ENCODE measurements at regions not wholly inside any gene's neighbourhood (a gene's known extent, or its start where the extent isn't known, plus 50 kb on each side); places are given as distances from the start of the nearest gene placed in this dataset.

GRCh38 chr2:128372621-128373341 lies 54.1 kb upstream of the HS6ST1 start:
- no peaks in the 10 kb centered on the region for H3K27me3 ChIP-seq (replicated peaks in 2 of 5; ENCODE audit: control insufficient read depth in 4 of 5, insufficient read depth in 5 of 5, low read length in 4 of 5)
- H3K4me1 ChIP-seq (ENCODE audit: control extremely low read depth in 1 of 4, control insufficient read depth in 4 of 4, insufficient read depth in 4 of 4, low read length in 3 of 4) = peaks cover 0 to 19% (median 17%) of the 10 kb centered on the region in 4 experiments
- ChIA-PET CTCF (interaction anchor here (1.2 kb wide), 1 partner anchor 50 kb away, joined by 3 read pairs; no protein-coding TSS in a partner anchor), POLR2A (no interaction called here)
- no peaks in the 10 kb centered on the region for H3K9me3 ChIP-seq (ENCODE audit: control extremely low read depth in 1 of 5, control insufficient read depth in 4 of 5, insufficient read depth in 2 of 5, low read depth in 1 of 5, low read length in 4 of 5)
- no peaks in the 10 kb centered on the region for H3K36me3 ChIP-seq (ENCODE audit: control insufficient read depth in 4 of 4, insufficient read depth in 4 of 4, low read length in 3 of 4)
- H3K27ac ChIP-seq (ENCODE audit: insufficient read depth in 1 of 2, low read depth in 1 of 2, low read length in 2 of 2, poor library complexity in 1 of 2, severe bottlenecking in 2 of 2) = no peak overlapping the region
- DNase-seq = peak in 2 of 3 donors; percentile 46 to 50
- 78% methylated on average over 18 of the region's 24 CpGs for WGBS (ENCODE audit: insufficient coverage)
- no peak overlapping the region for H3K4me3 ChIP-seq (ENCODE audit: control insufficient read depth in 1 of 7, extremely low read depth in 1 of 7, insufficient read depth in 4 of 7, low read depth in 2 of 7, low read length in 6 of 7)

- no peak overlapping the region for H3K4me3 ChIP-seq (ENCODE audit: control insufficient read depth in 1 of 7, extremely low read depth in 1 of 7, insufficient read depth in 4 of 7, low read depth in 2 of 7, low read length in 6 of 7)
- ChIA-PET POLR2A (no interaction called here), CTCF (no interaction called here)
- DNase-seq = no peak
- H3K9me3 ChIP-seq (ENCODE audit: control extremely low read depth in 1 of 5, control insufficient read depth in 4 of 5, insufficient read depth in 2 of 5, low read depth in 1 of 5, low read length in 4 of 5) = no peaks in the 10 kb centered on the region
- H3K4me1 ChIP-seq (ENCODE audit: control extremely low read depth in 1 of 4, control insufficient read depth in 4 of 4, insufficient read depth in 4 of 4, low read length in 3 of 4) = peaks cover 0 to 20% (median 18%) of the 10 kb centered on the region in 4 experiments
- no peaks in the 10 kb centered on the region for H3K27me3 ChIP-seq (replicated peaks in 2 of 5; ENCODE audit: control insufficient read depth in 4 of 5, insufficient read depth in 5 of 5, low read length in 4 of 5)
- no peaks in the 10 kb centered on the region for H3K36me3 ChIP-seq (ENCODE audit: control insufficient read depth in 4 of 4, insufficient read depth in 4 of 4, low read length in 3 of 4)
- H3K27ac ChIP-seq (ENCODE audit: insufficient read depth in 1 of 2, low read depth in 1 of 2, low read length in 2 of 2, poor library complexity in 1 of 2, severe bottlenecking in 2 of 2) = no peak overlapping the region
- 100% methylated on average over 6 of the region's 10 CpGs for WGBS (ENCODE audit: insufficient coverage)
Measured at GRCh38 chr2:128373451-128374000, 54.9 kb upstream of the HS6ST1 start.

- Histone ChIP-seq H3K4me3 (ENCODE audit: control insufficient read depth in 1 of 7, extremely low read depth in 1 of 7, insufficient read depth in 4 of 7, low read depth in 2 of 7, low read length in 6 of 7) (no peak overlapping the region), H3K9me3 (ENCODE audit: control extremely low read depth in 1 of 5, control insufficient read depth in 4 of 5, insufficient read depth in 2 of 5, low read depth in 1 of 5, low read length in 4 of 5) (no peaks in the 10 kb centered on the region), H3K27ac (ENCODE audit: insufficient read depth in 1 of 2, low read depth in 1 of 2, low read length in 2 of 2, poor library complexity in 1 of 2, severe bottlenecking in 2 of 2) (no peak overlapping the region), H3K27me3 (replicated peaks in 2 of 5; ENCODE audit: control insufficient read depth in 4 of 5, insufficient read depth in 5 of 5, low read length in 4 of 5) (no peaks in the 10 kb centered on the region), H3K36me3 (ENCODE audit: control insufficient read depth in 4 of 4, insufficient read depth in 4 of 4, low read length in 3 of 4) (no peaks in the 10 kb centered on the region), H3K4me1 (ENCODE audit: control extremely low read depth in 1 of 4, control insufficient read depth in 4 of 4, insufficient read depth in 4 of 4, low read length in 3 of 4) (peaks cover 0 to 20% (median 18%) of the 10 kb centered on the region in 4 experiments)
- no peak for DNase-seq
- POLR2A ChIA-PET = no interaction called here
- 92% methylated on average over 10 of the region's 15 CpGs for WGBS (ENCODE audit: insufficient coverage)
- CTCF ChIA-PET = no interaction called here
Measured at GRCh38 chr2:128374001-128374710, 55.5 kb upstream of the HS6ST1 start.

GRCh38 chr2:128374711-128375413 lies 56.2 kb upstream of the HS6ST1 start:
- no peak overlapping the region for H3K27ac ChIP-seq (ENCODE audit: insufficient read depth in 1 of 2, low read depth in 1 of 2, low read length in 2 of 2, poor library complexity in 1 of 2, severe bottlenecking in 2 of 2)
- no peaks in the 10 kb centered on the region for H3K9me3 ChIP-seq (ENCODE audit: control extremely low read depth in 1 of 5, control insufficient read depth in 4 of 5, insufficient read depth in 2 of 5, low read depth in 1 of 5, low read length in 4 of 5)
- H3K4me1 ChIP-seq (ENCODE audit: control extremely low read depth in 1 of 4, control insufficient read depth in 4 of 4, insufficient read depth in 4 of 4, low read length in 3 of 4) = peaks cover 0 to 20% (median 18%) of the 10 kb centered on the region in 4 experiments
- no peak overlapping the region for H3K4me3 ChIP-seq (ENCODE audit: control insufficient read depth in 1 of 7, extremely low read depth in 1 of 7, insufficient read depth in 4 of 7, low read depth in 2 of 7, low read length in 6 of 7)
- ChIA-PET CTCF (no interaction called here), POLR2A (interaction anchor here (1.2 kb wide), 1 partner anchor 40 kb away, joined by 3 read pairs; no protein-coding TSS in a partner anchor)
- DNase-seq = no peak
- WGBS (ENCODE audit: insufficient coverage) = 86% methylated on average over 9 of the region's 19 CpGs
- no peaks in the 10 kb centered on the region for H3K27me3 ChIP-seq (replicated peaks in 2 of 5; ENCODE audit: control insufficient read depth in 4 of 5, insufficient read depth in 5 of 5, low read length in 4 of 5)
- H3K36me3 ChIP-seq (ENCODE audit: control insufficient read depth in 4 of 4, insufficient read depth in 4 of 4, low read length in 3 of 4) = no peaks in the 10 kb centered on the region

GRCh38 chr2:128375454-128375853 lies 56.8 kb upstream of the HS6ST1 start:
- H3K27ac ChIP-seq (ENCODE audit: insufficient read depth in 1 of 2, low read depth in 1 of 2, low read length in 2 of 2, poor library complexity in 1 of 2, severe bottlenecking in 2 of 2) = no peak overlapping the region
- no peak for DNase-seq
- 98% methylated on average over 6 of the region's 7 CpGs for WGBS (ENCODE audit: insufficient coverage)
- no peaks in the 10 kb centered on the region for H3K27me3 ChIP-seq (replicated peaks in 2 of 5; ENCODE audit: control insufficient read depth in 4 of 5, insufficient read depth in 5 of 5, low read length in 4 of 5)
- H3K4me3 ChIP-seq (ENCODE audit: control insufficient read depth in 1 of 7, extremely low read depth in 1 of 7, insufficient read depth in 4 of 7, low read depth in 2 of 7, low read length in 6 of 7) = no peak overlapping the region
- POLR2A ChIA-PET = interaction anchor here (1.2 kb wide), 1 partner anchor 39 kb away, joined by 3 read pairs; no protein-coding TSS in a partner anchor
- no peaks in the 10 kb centered on the region for H3K36me3 ChIP-seq (ENCODE audit: control insufficient read depth in 4 of 4, insufficient read depth in 4 of 4, low read length in 3 of 4)
- peaks cover 0 to 20% (median 18%) of the 10 kb centered on the region in 4 experiments for H3K4me1 ChIP-seq (ENCODE audit: control extremely low read depth in 1 of 4, control insufficient read depth in 4 of 4, insufficient read depth in 4 of 4, low read length in 3 of 4)
- no peaks in the 10 kb centered on the region for H3K9me3 ChIP-seq (ENCODE audit: control extremely low read depth in 1 of 5, control insufficient read depth in 4 of 5, insufficient read depth in 2 of 5, low read depth in 1 of 5, low read length in 4 of 5)
- CTCF ChIA-PET = no interaction called here

GRCh38 chr2:128376241-128377041 lies 57.8 kb upstream of the HS6ST1 start:
- WGBS (ENCODE audit: insufficient coverage) = 92% methylated on average over 15 of the region's 17 CpGs
- CTCF ChIA-PET = interaction anchor here (0.8 kb wide), 1 partner anchor 63 kb away, joined by 3 read pairs; no protein-coding TSS in a partner anchor
- Histone ChIP-seq H3K9me3 (ENCODE audit: control extremely low read depth in 1 of 5, control insufficient read depth in 4 of 5, insufficient read depth in 2 of 5, low read depth in 1 of 5, low read length in 4 of 5) (no peaks in the 10 kb centered on the region), H3K4me3 (ENCODE audit: control insufficient read depth in 1 of 7, extremely low read depth in 1 of 7, insufficient read depth in 4 of 7, low read depth in 2 of 7, low read length in 6 of 7) (no peak overlapping the region), H3K4me1 (ENCODE audit: control extremely low read depth in 1 of 4, control insufficient read depth in 4 of 4, insufficient read depth in 4 of 4, low read length in 3 of 4) (peaks cover 0 to 20% (median 18%) of the 10 kb centered on the region in 4 experiments), H3K27ac (ENCODE audit: insufficient read depth in 1 of 2, low read depth in 1 of 2, low read length in 2 of 2, poor library complexity in 1 of 2, severe bottlenecking in 2 of 2) (no peak overlapping the region), H3K36me3 (ENCODE audit: control insufficient read depth in 4 of 4, insufficient read depth in 4 of 4, low read length in 3 of 4) (no peaks in the 10 kb centered on the region), H3K27me3 (replicated peaks in 2 of 5; ENCODE audit: control insufficient read depth in 4 of 5, insufficient read depth in 5 of 5, low read length in 4 of 5) (no peaks in the 10 kb centered on the region)
- POLR2A ChIA-PET = interaction anchor here (1.2 kb wide), 1 partner anchor 38 kb away, joined by 3 read pairs; no protein-coding TSS in a partner anchor
- DNase-seq = peak in 2 of 3 donors; percentile 19 to 27
